Astrocyte (in vitro differentiated cells and primary cell): ENCODE measurements at regions not wholly inside any gene's neighbourhood (a gene's known extent, or its start where the extent isn't known, plus 50 kb on each side); places are given as distances from the start of the nearest gene placed in this dataset.
A peak's percentile ranks its signal among the peaks of the same experiment; 100 is the strongest.

ENCODE experiments used
- DNase-seq: peaks from one replicate; pipeline ENCODE4 v3.0.0-alpha.2; 2010; ENCODE audit warnings: low read depth
- FAIRE-seq: peaks from 2 replicates; lab custom pipeline; 2011; peaks lifted over from hg19 to GRCh38; lab: Jason Lieb, UNC
- H2AFZ ChIP-seq: 2 replicates; pipeline ENCODE4 v1.6.0; 2012; ENCODE audit warnings: low read depth, low read length, inconsistent platforms
- H3K27ac ChIP-seq: 2 replicates; pipeline ENCODE4 v1.5.1; 2011; ENCODE audit warnings: low read depth, low read length, inconsistent platforms
- H3K27me3 ChIP-seq: 2 replicates; pipeline ENCODE4 v1.6.0; 2011; ENCODE audit warnings: low read length, inconsistent platforms; ENCODE audit not compliant: insufficient read depth
- H3K36me3 ChIP-seq: 2 replicates; pipeline ENCODE4 v1.5.1; 2011; ENCODE audit warnings: low read length, inconsistent platforms; ENCODE audit not compliant: insufficient read depth
- H3K4me1 ChIP-seq: 2 replicates; pipeline ENCODE4 v1.5.1; 2011; ENCODE audit warnings: low read length, inconsistent platforms; ENCODE audit not compliant: insufficient read depth
- H3K4me2 ChIP-seq: 2 replicates; pipeline ENCODE4 v1.6.0; 2012; ENCODE audit warnings: low read length, inconsistent platforms
- H3K4me3 ChIP-seq: 2 replicates; pipeline ENCODE4 v1.5.1; 2011; ENCODE audit warnings: low read depth, mild to moderate bottlenecking, low read length, inconsistent platforms; ENCODE audit not compliant: insufficient read depth
- H3K79me2 ChIP-seq: 2 replicates; pipeline ENCODE4 v1.6.0; 2012; ENCODE audit warnings: mild to moderate bottlenecking, low read length, inconsistent platforms; ENCODE audit not compliant: insufficient read depth
- H3K9ac ChIP-seq: 2 replicates; pipeline ENCODE4 v1.6.0; 2012; ENCODE audit warnings: mild to moderate bottlenecking, low read length, inconsistent platforms
- H3K9me3 ChIP-seq: 2 replicates; pipeline ENCODE4 v1.5.1; 2012; ENCODE audit warnings: low read depth, mild to moderate bottlenecking, low read length, inconsistent platforms; ENCODE audit not compliant: insufficient read depth
- H4K20me1 ChIP-seq: 2 replicates; pipeline ENCODE4 v1.6.0; 2012; ENCODE audit warnings: low read length, inconsistent platforms; ENCODE audit not compliant: insufficient read depth
- H3K27ac Mint-ChIP-seq: one replicate; pipeline ENCODE4 v1.8.0; 2021; ENCODE audit warnings: mild to moderate bottlenecking, mixed read lengths; ENCODE audit not compliant: unreplicated experiment
- H3K27me3 Mint-ChIP-seq: one replicate; pipeline ENCODE4 v1.8.0; 2021; ENCODE audit warnings: low read depth, mixed read lengths; ENCODE audit not compliant: unreplicated experiment
- H3K36me3 Mint-ChIP-seq: one replicate; pipeline ENCODE4 v1.8.0; 2021; ENCODE audit warnings: low read depth, mixed read lengths; ENCODE audit not compliant: unreplicated experiment
- H3K4me1 Mint-ChIP-seq: one replicate; pipeline ENCODE4 v1.8.0; 2021; ENCODE audit warnings: low read depth, mixed read lengths; ENCODE audit not compliant: unreplicated experiment
- H3K4me3 Mint-ChIP-seq: one replicate; pipeline ENCODE4 v1.8.0; 2021; ENCODE audit warnings: mild to moderate bottlenecking, moderate library complexity, mixed read lengths; ENCODE audit not compliant: unreplicated experiment
- H3K9me3 Mint-ChIP-seq: one replicate; pipeline ENCODE4 v1.8.0; 2021; ENCODE audit warnings: mild to moderate bottlenecking, mixed read lengths; ENCODE audit not compliant: unreplicated experiment
- EZH2 ChIP-seq: IDR thresholded peaks from 2 replicates; pipeline ENCODE4 v1.6.1; 2012; ENCODE audit warnings: mild to moderate bottlenecking, low read length, inconsistent platforms; ENCODE audit not compliant: insufficient read depth
- TF ChIP-seq, protein P1 (sequence below): IDR thresholded peaks from 2 replicates; pipeline ENCODE4 v1.5.1; 2011; ENCODE audit warnings: low read depth, mild to moderate bottlenecking, inconsistent platforms, low read length, moderate library complexity; ENCODE audit not compliant: insufficient read depth

GRCh38 chr6:44666324-44666723 lies 278.8 kb downstream of the CDC5L start:
- Mint-ChIP-seq H3K36me3 (peaks cover 5% of the 10 kb centered on the region), H3K27me3 (no peaks in the 10 kb centered on the region), H3K27ac (peak overlapping the region; percentile 59), H3K9me3 (peaks cover 2% of the 10 kb centered on the region), H3K4me1 (peaks cover 84% of the 10 kb centered on the region), H3K4me3 (no peak overlapping the region)
- no peaks in the 10 kb centered on the region for H3K79me2 ChIP-seq
- TF ChIP-seq, protein P1, sequence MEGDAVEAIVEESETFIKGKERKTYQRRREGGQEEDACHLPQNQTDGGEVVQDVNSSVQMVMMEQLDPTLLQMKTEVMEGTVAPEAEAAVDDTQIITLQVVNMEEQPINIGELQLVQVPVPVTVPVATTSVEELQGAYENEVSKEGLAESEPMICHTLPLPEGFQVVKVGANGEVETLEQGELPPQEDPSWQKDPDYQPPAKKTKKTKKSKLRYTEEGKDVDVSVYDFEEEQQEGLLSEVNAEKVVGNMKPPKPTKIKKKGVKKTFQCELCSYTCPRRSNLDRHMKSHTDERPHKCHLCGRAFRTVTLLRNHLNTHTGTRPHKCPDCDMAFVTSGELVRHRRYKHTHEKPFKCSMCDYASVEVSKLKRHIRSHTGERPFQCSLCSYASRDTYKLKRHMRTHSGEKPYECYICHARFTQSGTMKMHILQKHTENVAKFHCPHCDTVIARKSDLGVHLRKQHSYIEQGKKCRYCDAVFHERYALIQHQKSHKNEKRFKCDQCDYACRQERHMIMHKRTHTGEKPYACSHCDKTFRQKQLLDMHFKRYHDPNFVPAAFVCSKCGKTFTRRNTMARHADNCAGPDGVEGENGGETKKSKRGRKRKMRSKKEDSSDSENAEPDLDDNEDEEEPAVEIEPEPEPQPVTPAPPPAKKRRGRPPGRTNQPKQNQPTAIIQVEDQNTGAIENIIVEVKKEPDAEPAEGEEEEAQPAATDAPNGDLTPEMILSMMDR, result no peak
- TF ChIP-seq EZH2, result no peak
- no peak overlapping the region for H3K9ac ChIP-seq
- no peaks in the 10 kb centered on the region for H4K20me1 ChIP-seq
- H2AFZ ChIP-seq, result no peak overlapping the region
- H3K4me2 ChIP-seq, result no peak overlapping the region
- DNase-seq (no peak), FAIRE-seq (no peak)
- H3K27ac ChIP-seq, result no peak overlapping the region
- no peaks in the 10 kb centered on the region for H3K36me3 ChIP-seq
- peaks cover 53% of the 10 kb centered on the region for H3K4me1 ChIP-seq
- no peaks in the 10 kb centered on the region for H3K9me3 ChIP-seq
- H3K27me3 ChIP-seq, result no peaks in the 10 kb centered on the region
- no peak overlapping the region for H3K4me3 ChIP-seq

DNA sequence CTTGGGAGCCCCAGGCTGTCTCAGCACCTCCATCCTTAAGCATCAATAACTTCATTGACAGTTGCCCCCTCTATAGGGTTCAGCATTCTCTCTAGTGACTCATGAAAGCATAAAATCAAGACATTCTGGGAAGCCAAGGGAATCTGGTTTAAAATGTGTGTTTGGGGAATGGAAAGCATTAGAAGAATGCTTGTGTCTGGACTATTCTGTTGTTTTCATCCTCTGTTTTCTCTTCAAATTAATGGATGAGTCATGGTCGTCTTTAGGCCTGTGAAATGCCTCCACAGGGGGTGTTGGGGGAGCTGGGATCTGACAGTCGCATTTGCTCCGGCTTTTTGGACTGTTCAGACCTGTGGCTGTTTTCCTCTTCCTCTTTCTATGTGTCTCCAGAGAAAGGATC lies 279.7 kb downstream of the CDC5L start:
- peak; percentile 87 for FAIRE-seq
- H3K4me2 ChIP-seq, result peak overlapping the region; percentile 66
- TF ChIP-seq, protein P1, result no peak
- TF ChIP-seq EZH2, result no peak
- H3K36me3 Mint-ChIP-seq, result peaks cover 5% of the 10 kb centered on the region
- peak overlapping the region; percentile 52 for H3K9ac ChIP-seq
- peaks cover 2% of the 10 kb centered on the region for H3K9me3 Mint-ChIP-seq
- no peaks in the 10 kb centered on the region for H3K36me3 ChIP-seq
- no peak overlapping the region for H2AFZ ChIP-seq
- no peaks in the 10 kb centered on the region for H3K9me3 ChIP-seq
- peak overlapping the region; percentile 67 for H3K27ac ChIP-seq
- DNase-seq, result peak; percentile 98
- H3K4me3 ChIP-seq, result no peak overlapping the region
- peaks cover 86% of the 10 kb centered on the region for H3K4me1 Mint-ChIP-seq
- peak overlapping the region; percentile 94 for H3K27ac Mint-ChIP-seq
- no peaks in the 10 kb centered on the region for H4K20me1 ChIP-seq
- no peaks in the 10 kb centered on the region for H3K27me3 ChIP-seq
- H3K4me1 ChIP-seq, result peaks cover 44% of the 10 kb centered on the region
- H3K4me3 Mint-ChIP-seq, result no peak overlapping the region
- H3K27me3 Mint-ChIP-seq, result no peaks in the 10 kb centered on the region
- no peaks in the 10 kb centered on the region for H3K79me2 ChIP-seq

DNA sequence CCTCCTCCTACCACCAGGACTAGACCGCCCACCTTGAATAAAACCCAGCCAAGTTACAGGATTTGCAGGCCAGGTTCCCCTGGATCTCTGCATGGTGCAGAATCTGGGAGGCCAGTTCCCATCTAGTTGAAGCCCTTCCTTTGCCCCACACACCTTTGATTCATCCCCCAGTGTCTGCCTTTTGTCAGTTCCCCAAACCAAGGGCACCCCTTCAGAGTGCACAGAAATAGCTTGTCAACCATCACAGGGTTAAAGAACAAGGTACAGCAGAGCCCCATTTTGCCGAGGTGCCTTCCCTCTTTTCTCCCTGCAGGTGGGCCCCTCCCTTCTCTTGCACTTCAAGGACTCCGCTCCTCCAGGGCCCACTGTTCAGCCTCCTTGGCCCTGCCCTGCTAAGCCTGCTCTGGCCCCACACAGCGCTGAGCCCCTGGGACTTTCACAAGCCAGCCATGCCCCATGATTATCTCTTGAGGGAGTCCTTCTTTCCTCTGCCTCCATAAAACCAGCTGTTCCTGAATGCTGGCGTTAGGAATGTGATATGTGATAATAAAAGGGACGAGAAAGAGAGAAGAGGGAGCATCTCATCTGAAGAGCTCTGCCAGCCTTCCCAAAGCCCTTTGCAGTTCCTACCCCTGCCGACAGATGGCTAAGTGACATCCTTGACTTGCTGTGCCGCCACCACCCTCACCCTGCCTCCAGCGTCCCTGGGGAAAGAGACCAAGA lies 280.3 kb downstream of the CDC5L start:
- Mint-ChIP-seq H3K9me3 (peaks cover 2% of the 10 kb centered on the region), H3K4me3 (no peak overlapping the region), H3K27ac (peak overlapping the region; percentile 94), H3K36me3 (peaks cover 5% of the 10 kb centered on the region), H3K27me3 (no peaks in the 10 kb centered on the region), H3K4me1 (peaks cover 84% of the 10 kb centered on the region)
- Histone ChIP-seq H3K9ac (peak overlapping the region; percentile 52), H3K79me2 (no peaks in the 10 kb centered on the region), H4K20me1 (no peaks in the 10 kb centered on the region), H2AFZ (peak overlapping the region; percentile 10), H3K27ac (peak overlapping the region; percentile 64), H3K4me1 (peaks cover 38% of the 10 kb centered on the region), H3K9me3 (no peaks in the 10 kb centered on the region), H3K4me2 (peak overlapping the region; percentile 66), H3K36me3 (no peaks in the 10 kb centered on the region), H3K4me3 (no peak overlapping the region), H3K27me3 (no peaks in the 10 kb centered on the region)
- FAIRE-seq, result no peak
- no peak for DNase-seq
- TF ChIP-seq, protein P1, result peak; percentile 34
- no peak for TF ChIP-seq EZH2
